GM12875 (cell line): ENCODE measurements at regions not wholly inside any gene's neighbourhood (a gene's known extent, or its start where the extent isn't known, plus 50 kb on each side); places are given as distances from the start of the nearest gene placed in this dataset.

Experiments used
- H3K4me3 ChIP-seq: one replicate; pipeline ENCODE4 v1.5.1; 2011; ENCODE audit warnings: low read depth, low read length, control low read depth
- CTCF ChIP-seq: IDR thresholded peaks from 2 replicates; pipeline ENCODE4 v1.5.1; 2011; ENCODE audit warnings: low read depth, mild to moderate bottlenecking, control low read depth, inconsistent platforms, low read length, moderate library complexity, borderline replicate concordance; ENCODE audit not compliant: insufficient read depth

DNA sequence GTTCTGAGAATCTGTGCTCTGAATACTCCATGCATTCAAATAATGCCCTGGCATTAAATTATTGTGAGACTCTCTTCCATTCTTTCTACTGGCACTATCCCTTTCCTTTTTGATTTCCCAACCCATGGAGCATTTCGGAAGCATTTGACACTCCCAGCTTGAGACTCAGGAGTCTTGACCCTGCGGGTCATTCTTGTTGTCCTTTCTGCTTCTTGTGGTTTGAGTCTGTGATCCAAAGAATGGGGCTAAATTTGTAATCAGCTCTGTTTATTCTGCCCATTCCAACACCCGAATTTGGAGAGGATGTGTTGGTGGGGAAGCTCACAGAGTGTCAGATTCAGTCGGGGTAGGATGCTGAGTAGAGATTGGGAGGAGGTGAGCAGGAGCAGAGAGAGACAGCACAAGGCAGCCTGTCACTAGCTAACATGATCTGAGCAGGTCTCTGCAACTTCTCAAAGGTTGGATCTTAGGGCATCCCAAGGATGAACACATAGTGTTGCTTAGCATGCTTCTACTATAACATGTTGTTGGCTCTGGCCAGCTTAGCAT, 80.4 kb upstream of the BMPER start:
- H3K4me3 ChIP-seq = no peak overlapping the region
- no peak for TF ChIP-seq CTCF

DNA sequence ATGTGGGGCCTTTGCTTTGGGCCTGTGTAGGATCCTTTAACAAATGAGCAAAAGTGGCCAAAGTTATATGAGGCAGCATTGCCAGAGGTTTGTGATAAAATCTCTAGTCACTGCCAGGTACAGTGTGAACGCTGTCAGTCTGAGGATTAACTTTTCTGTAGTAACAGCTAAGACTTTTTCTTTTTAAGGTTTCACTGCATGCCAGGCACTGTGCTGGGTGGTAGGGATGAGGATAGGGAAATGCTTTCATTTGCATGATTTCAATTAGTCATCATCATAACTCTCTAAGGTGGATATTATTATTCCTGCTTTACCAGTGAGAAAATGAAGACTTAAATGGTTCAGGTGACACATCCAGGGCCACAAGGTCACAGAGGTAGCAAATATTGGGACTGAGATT, 79.7 kb upstream of the BMPER start:
- H3K4me3 ChIP-seq = no peak overlapping the region
- no peak for TF ChIP-seq CTCF

- no peak for TF ChIP-seq CTCF
- no peak overlapping the region for H3K4me3 ChIP-seq
These were observed 75.8 kb upstream of the BMPER start for GRCh38 chr7:33829536-33829935.

GRCh38 chr7:33831389-33832141, 73.8 kb upstream of the BMPER start:
- no peak overlapping the region for H3K4me3 ChIP-seq
- TF ChIP-seq CTCF = no peak

DNA sequence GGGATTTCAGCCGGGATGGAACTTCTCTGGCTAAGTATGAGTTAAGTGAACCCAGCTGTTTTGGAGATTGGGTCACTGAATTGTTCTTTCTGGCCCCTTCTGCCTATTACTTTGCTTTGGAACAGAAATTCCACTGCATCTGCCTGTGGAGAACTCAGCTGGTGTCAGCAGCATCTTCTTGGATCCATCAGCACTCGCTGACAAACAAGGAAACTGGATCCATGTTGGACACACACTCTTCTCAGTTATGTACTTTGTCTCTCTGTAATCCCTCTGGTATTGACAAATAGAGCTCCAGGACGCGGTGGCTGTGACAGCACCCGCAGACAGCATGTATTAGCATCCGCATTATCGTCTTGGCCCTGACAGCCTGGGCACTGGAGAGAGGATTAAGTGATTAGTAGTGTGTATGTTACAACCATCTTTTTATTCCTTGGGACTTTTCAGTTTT, 73.0 kb upstream of the BMPER start:
- no peak overlapping the region for H3K4me3 ChIP-seq
- TF ChIP-seq CTCF = no peak

DNA sequence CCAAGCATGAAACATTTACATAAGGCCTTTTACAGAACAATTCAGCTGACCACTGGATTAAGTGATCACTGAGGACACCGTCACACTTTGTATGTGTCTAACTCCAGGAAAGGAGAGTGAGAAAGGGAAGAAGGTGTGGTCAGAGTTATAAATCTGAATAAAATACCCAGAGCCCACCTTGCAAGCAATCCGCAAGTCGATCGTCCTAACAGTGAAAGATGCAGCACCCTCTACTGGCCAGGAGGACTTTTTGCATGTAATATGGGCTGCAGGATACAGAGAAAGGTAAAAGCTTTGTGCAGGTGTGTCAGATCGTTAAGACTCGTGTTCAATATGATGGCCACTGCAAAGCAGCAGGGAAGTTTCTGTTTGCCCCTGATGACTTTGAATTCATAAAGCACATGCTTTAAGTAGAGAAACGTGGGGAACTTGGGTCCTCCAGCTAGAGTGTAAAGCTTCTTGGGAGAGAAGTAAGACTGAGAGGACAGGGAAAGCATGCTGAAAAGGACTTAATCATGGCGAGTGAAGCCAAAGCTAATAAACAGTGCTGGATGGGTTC, 68.5 kb upstream of the BMPER start:
- H3K4me3 ChIP-seq = no peak overlapping the region
- peak; percentile 6; the same call in 1 of the 2 replicates for TF ChIP-seq CTCF

DNA sequence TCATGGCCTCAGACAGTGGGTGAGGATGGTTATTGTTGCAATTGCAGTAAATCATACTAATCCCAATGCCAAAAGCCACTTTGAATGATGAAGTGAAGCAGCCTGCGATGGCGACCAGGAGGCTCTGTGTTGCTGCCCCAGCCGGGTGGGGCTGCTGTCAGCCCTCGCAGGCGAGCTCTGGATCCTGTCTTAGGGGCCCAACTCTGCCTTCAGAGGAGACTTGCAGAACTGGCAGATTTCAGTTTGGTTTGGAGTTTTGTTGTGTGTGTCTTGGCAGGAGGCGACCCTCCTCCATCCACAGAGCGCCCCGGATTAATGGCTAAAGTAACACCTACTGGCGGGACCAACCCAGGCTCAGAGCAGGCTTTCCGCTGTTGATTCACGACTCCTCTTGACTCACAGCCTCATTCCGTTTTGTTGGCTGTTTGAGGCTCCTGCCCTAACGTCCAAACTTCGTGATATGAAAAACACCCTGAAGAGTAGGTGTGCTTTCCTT, 67.9 kb upstream of the BMPER start:
- no peak overlapping the region for H3K4me3 ChIP-seq
- TF ChIP-seq CTCF = no peak
